ENCODE measurements at regions not wholly inside any gene's neighbourhood (a gene's known extent, or its start where the extent isn't known, plus 50 kb on each side); places are given as distances from the start of the nearest gene placed in this dataset.

GRCh38 chr13:88314496-88314895, 643.3 kb downstream of the SLITRK5 start:
- TF ChIP-seq TFCP2L1 (CRISPR knock-in tag; IDR thresholded peaks at IDR 0.05), result no peak
- TF ChIP-seq CTCF (IDR thresholded peaks at IDR 0.05), result no peak
- no peak for TF ChIP-seq PBX3 (IDR thresholded peaks at IDR 0.05)
- no peak for TF ChIP-seq ESRRA (IDR thresholded peaks at IDR 0.05; ENCODE audit: borderline replicate concordance, low read length)
- no peak for TF ChIP-seq PHF8 (IDR thresholded peaks at IDR 0.05; ENCODE audit: borderline replicate concordance, low read depth)
- no peak for TF ChIP-seq HMGXB4 (CRISPR knock-in tag; IDR thresholded peaks at IDR 0.05; ENCODE audit: borderline replicate concordance)
- no peak for TF ChIP-seq TP53 (CRISPR knock-in tag; IDR thresholded peaks at IDR 0.05)
